Activated naive CD8-positive, alpha-beta T cell treated with anti-CD3 and anti-CD28 coated beads, Interleukin-2, amount 10 ng/mL, durations not matched to agents 7 days and 5 days (primary cell): ENCODE measurements at regions not wholly inside any gene's neighbourhood (a gene's known extent, or its start where the extent isn't known, plus 50 kb on each side); places are given as distances from the start of the nearest gene placed in this dataset.

Experiments used
- ATAC-seq: fragments of 150-1000 bp; cut with Tn5 transposase; one replicate; pipeline ENCODE4 v1.10.0; 2021; ENCODE audit warnings: low read depth, moderate library complexity
- POLR2A ChIA-PET: fragments of 350-600 bp; sonication (Branson Sonifier 250); formaldehyde crosslinking; loops from one replicate; lab custom pipeline; 2021; ENCODE audit warnings: antibody characterized with exemption; lab: Charles Lee
- DNase-seq: peaks from one replicate; pipeline ENCODE4 v3.0.0; 2021
- H3K27ac Mint-ChIP-seq: one replicate; pipeline ENCODE4 v1.8.0; 2022; ENCODE audit warnings: mild to moderate bottlenecking, mixed read lengths
- H3K27me3 Mint-ChIP-seq: one replicate; pipeline ENCODE4 v1.8.0; 2022; ENCODE audit warnings: mild to moderate bottlenecking, moderate library complexity, mixed read lengths
- H3K36me3 Mint-ChIP-seq: one replicate; pipeline ENCODE4 v1.8.0; 2021; ENCODE audit warnings: mild to moderate bottlenecking, mixed read lengths
- H3K4me1 Mint-ChIP-seq: one replicate; pipeline ENCODE4 v1.8.0; 2021; ENCODE audit warnings: mixed read lengths
- H3K4me3 Mint-ChIP-seq: one replicate; pipeline ENCODE4 v1.8.0; 2022; ENCODE audit warnings: mild to moderate bottlenecking, moderate library complexity, mixed read lengths
- H3K9me3 Mint-ChIP-seq: one replicate; pipeline ENCODE4 v1.8.0; 2021; ENCODE audit warnings: mixed read lengths

- POLR2A ChIA-PET = no interaction called here
- Mint-ChIP-seq H3K4me1 (no peaks in the 10 kb centered on the region), H3K27me3 (peaks cover 15% of the 10 kb centered on the region), H3K27ac (no peak overlapping the region), H3K9me3 (peaks cover 7% of the 10 kb centered on the region), H3K36me3 (peaks cover 3% of the 10 kb centered on the region), H3K4me3 (no peak overlapping the region)
- DNase-seq (no peak), ATAC-seq (no peak)
Observed at GRCh38 chr10:61302124-61302523, 151.1 kb downstream of the TMEM26 start.

DNA sequence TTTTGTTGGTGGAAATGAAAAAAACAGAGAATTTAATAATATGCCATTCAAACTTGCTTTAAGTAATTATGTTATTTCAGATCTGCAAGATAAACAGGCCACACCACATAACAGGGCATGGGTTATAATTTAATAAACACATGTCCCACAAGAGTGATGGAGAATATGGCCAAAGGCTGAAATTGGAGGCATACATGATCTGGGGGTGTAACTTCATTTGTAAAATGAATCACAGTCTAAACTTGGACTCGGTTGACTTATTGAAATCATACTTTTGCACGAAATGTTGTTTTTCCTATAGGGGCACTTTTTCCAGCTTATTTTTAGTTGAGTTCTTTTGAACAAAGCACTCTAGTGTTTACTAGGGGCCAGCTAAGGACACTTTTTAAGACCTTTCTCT is 151.6 kb downstream of the TMEM26 start:
- ATAC-seq = no peak
- H3K27me3 Mint-ChIP-seq = peaks cover 13% of the 10 kb centered on the region
- DNase-seq = no peak
- POLR2A ChIA-PET = no interaction called here
- no peak overlapping the region for H3K27ac Mint-ChIP-seq
- H3K4me1 Mint-ChIP-seq = no peaks in the 10 kb centered on the region
- H3K36me3 Mint-ChIP-seq = peaks cover 3% of the 10 kb centered on the region
- H3K4me3 Mint-ChIP-seq = no peak overlapping the region
- peaks cover 7% of the 10 kb centered on the region for H3K9me3 Mint-ChIP-seq

DNA sequence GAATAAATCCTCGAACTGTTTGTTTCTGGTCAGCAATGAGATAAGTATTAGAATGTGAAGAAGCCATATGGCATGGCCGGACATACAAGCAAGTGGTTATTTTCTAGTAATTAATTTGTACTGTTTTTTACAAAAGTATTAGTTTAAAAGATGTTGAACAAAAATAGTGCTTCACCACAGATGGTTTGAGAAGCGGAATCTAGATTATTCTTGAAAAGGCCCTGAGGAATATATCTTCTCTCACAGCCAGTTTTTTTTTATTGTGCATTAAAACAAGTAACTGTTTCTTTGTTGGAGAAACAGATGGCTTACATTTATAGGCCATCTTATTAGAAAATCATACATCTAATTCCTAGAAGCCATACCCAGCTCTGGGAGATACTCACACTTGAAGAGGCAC is 153.3 kb downstream of the TMEM26 start:
- ATAC-seq = no peak
- no peak overlapping the region for H3K4me3 Mint-ChIP-seq
- no peaks in the 10 kb centered on the region for H3K4me1 Mint-ChIP-seq
- POLR2A ChIA-PET = no interaction called here
- DNase-seq = no peak
- H3K27ac Mint-ChIP-seq = no peak overlapping the region
- peaks cover 3% of the 10 kb centered on the region for H3K36me3 Mint-ChIP-seq
- H3K27me3 Mint-ChIP-seq = peaks cover 11% of the 10 kb centered on the region
- H3K9me3 Mint-ChIP-seq = peaks cover 7% of the 10 kb centered on the region

GRCh38 chr10:61299156-61299555 is 154.0 kb downstream of the TMEM26 start:
- H3K4me3 Mint-ChIP-seq = no peak overlapping the region
- POLR2A ChIA-PET = no interaction called here
- H3K4me1 Mint-ChIP-seq = no peaks in the 10 kb centered on the region
- DNase-seq (no peak), ATAC-seq (no peak)
- H3K9me3 Mint-ChIP-seq = peaks cover 7% of the 10 kb centered on the region
- H3K27me3 Mint-ChIP-seq = peaks cover 11% of the 10 kb centered on the region
- peaks cover 3% of the 10 kb centered on the region for H3K36me3 Mint-ChIP-seq
- H3K27ac Mint-ChIP-seq = no peak overlapping the region

DNA sequence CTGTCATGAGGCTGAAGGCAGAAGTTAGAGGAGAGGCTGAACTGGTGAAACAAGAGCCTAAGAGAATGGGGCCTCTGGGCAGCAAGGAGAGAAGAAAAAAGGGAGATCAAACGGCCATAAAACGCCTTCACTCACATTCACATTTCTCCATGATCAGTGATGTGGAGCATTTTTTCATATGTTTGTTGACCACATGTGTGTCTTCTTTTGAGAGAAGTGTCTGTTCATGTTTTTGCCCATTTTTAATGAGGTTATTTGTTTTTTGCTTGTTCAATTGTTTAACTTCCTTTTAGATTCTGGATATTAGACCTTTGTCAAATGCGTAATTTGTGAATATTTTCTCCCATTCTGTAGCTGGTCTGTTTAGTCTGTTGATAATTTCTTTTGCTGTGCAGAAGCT is 155.0 kb downstream of the TMEM26 start:
- H3K4me3 Mint-ChIP-seq = no peak overlapping the region
- peaks cover 3% of the 10 kb centered on the region for H3K36me3 Mint-ChIP-seq
- peaks cover 9% of the 10 kb centered on the region for H3K27me3 Mint-ChIP-seq
- ATAC-seq = no peak
- peaks cover 7% of the 10 kb centered on the region for H3K9me3 Mint-ChIP-seq
- no peak for DNase-seq
- POLR2A ChIA-PET = no interaction called here
- H3K27ac Mint-ChIP-seq = no peak overlapping the region
- no peaks in the 10 kb centered on the region for H3K4me1 Mint-ChIP-seq

DNA sequence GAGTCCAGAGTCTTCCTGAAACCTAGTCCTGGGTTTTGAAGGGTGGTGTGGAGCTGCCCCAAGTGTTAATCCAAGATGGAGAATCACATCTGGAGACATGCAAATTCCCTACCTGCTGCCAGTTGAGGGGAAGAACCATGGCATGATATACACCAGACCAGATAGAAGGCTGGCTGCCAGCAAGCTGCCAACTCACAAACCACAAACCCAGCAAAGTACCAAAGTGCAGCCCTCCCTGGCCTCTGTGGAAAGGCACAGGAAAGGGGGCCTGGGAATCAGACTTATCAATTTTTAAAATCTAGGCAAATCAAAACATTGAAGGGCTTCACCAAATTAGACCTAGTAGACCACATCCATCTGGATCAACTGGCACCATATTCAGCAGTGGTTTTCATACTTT is 157.0 kb downstream of the TMEM26 start:
- H3K4me1 Mint-ChIP-seq = no peaks in the 10 kb centered on the region
- peaks cover 12% of the 10 kb centered on the region for H3K27me3 Mint-ChIP-seq
- no peak overlapping the region for H3K4me3 Mint-ChIP-seq
- peaks cover 3% of the 10 kb centered on the region for H3K36me3 Mint-ChIP-seq
- H3K9me3 Mint-ChIP-seq = peaks cover 7% of the 10 kb centered on the region
- no peak overlapping the region for H3K27ac Mint-ChIP-seq
- POLR2A ChIA-PET = no interaction called here
- no peak for DNase-seq
- ATAC-seq = no peak

DNA sequence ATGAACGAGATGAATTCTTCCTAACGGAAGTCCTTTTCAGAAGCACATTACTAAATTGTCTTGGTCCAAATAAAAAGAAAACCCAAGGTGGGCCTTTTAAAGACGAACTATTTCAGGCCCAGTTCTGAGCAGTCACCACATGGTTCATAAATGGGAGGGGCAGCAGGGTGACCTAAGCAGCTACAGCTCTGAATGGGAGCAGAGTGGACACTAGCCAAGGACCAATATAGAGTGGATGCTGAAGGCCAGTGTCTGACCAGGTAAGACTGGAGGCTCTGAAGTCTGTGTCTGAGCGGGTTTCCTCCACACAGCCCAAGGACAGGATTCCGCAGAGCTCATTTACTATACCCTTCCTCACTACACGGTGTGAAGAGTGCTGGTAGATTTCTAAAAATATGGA is 159.1 kb downstream of the TMEM26 start:
- no peak overlapping the region for H3K4me3 Mint-ChIP-seq
- no peak overlapping the region for H3K27ac Mint-ChIP-seq
- peaks cover 13% of the 10 kb centered on the region for H3K9me3 Mint-ChIP-seq
- no peak for DNase-seq
- no peaks in the 10 kb centered on the region for H3K4me1 Mint-ChIP-seq
- ATAC-seq = no peak
- H3K27me3 Mint-ChIP-seq = peaks cover 14% of the 10 kb centered on the region
- peaks cover 9% of the 10 kb centered on the region for H3K36me3 Mint-ChIP-seq
- POLR2A ChIA-PET = no interaction called here

GRCh38 chr10:61289813-61290212 is 163.4 kb downstream of the TMEM26 start:
- POLR2A ChIA-PET = no interaction called here
- Mint-ChIP-seq H3K9me3 (peaks cover 16% of the 10 kb centered on the region), H3K27ac (no peak overlapping the region), H3K27me3 (peaks cover 12% of the 10 kb centered on the region), H3K4me3 (no peak overlapping the region), H3K4me1 (peaks cover 16% of the 10 kb centered on the region), H3K36me3 (peaks cover 16% of the 10 kb centered on the region)
- DNase-seq (no peak), ATAC-seq (no peak)

- H3K27ac Mint-ChIP-seq = peak overlapping the region; percentile 50
Observed at GRCh38 chr10:61286686-61287085, 166.5 kb downstream of the TMEM26 start.

DNA sequence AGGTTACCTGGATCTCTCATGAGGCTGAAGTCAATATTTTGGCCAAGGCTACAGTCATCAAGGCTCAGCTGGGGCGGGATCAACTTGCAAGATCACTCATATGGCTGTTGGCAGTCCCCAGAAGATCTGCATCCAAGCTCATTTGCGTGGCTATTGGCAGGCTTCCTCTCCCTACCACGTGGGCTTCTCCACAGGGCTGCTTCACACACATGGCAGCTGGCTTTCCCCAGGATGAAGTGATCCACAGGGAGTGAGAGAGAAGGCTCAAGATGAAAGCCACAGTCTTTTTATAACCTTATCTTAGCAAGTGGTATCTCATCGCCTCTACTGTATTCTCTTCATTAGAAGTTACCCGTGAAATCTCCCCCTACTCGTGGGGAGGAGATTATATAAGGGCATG is 167.4 kb downstream of the TMEM26 start:
- DNase-seq = no peak
- H3K9me3 Mint-ChIP-seq = peaks cover 16% of the 10 kb centered on the region

More at GRCh38 chr10:61286686-61287085, 166.5 kb downstream of the TMEM26 start:
- POLR2A ChIA-PET = interaction anchor here (0.8 kb wide), 1 partner anchor 509 kb away, joined by 3 read pairs; the partner anchor contains the start of gene CDK1
- peak; percentile 97 for ATAC-seq
- Mint-ChIP-seq H3K4me1 (peaks cover 21% of the 10 kb centered on the region), H3K4me3 (peak overlapping the region; percentile 46), H3K36me3 (peaks cover 16% of the 10 kb centered on the region), H3K9me3 (peaks cover 16% of the 10 kb centered on the region), H3K27me3 (peaks cover 17% of the 10 kb centered on the region)
- no peak for DNase-seq

DNA sequence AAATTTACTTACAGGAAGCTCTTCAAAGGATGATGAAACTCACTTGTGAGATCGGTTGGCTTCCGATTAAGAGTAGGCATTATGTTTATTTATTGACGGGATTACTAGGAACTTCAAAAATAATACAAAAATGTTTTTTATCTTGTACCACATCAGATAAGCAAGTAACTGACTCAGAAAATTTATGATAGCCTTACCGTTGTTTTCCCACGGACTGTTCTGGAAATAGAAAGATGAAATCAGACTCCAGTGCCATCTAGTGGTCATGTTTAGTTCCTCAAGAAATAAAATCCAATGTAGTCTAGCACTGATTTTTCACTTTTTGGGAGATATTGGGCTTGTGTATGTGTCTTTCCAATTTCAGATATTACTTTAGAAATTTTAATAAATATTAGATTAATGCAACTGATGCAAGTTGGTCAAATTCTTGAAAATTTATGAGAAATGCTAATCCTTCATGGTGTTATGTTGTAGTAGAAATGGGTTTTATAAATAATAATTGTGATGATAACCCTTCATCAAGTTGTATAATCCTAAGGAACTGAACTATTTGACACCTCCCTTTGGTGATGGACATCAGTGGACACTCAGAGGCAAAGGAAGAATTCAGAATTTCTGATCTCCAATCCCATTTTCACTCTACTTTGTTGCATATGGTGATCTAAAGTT is 168.8 kb downstream of the TMEM26 start:
- POLR2A ChIA-PET = no interaction called here
- H3K4me3 Mint-ChIP-seq = peak overlapping the region; percentile 5
- H3K4me1 Mint-ChIP-seq = peaks cover 21% of the 10 kb centered on the region
- H3K27me3 Mint-ChIP-seq = peaks cover 20% of the 10 kb centered on the region
- H3K27ac Mint-ChIP-seq = no peak overlapping the region
- no peak for DNase-seq
- no peak for ATAC-seq
- H3K9me3 Mint-ChIP-seq = peaks cover 8% of the 10 kb centered on the region
- H3K36me3 Mint-ChIP-seq = peaks cover 10% of the 10 kb centered on the region

More for the DNA sequence above, 167.4 kb downstream of the TMEM26 start:
- Mint-ChIP-seq H3K4me3 (no peak overlapping the region), H3K27ac (no peak overlapping the region), H3K27me3 (peaks cover 18% of the 10 kb centered on the region), H3K4me1 (peaks cover 21% of the 10 kb centered on the region), H3K36me3 (peaks cover 16% of the 10 kb centered on the region)
- ATAC-seq = no peak
- POLR2A ChIA-PET = interaction anchor here (0.5 kb wide), 1 partner anchor 1786 kb away, joined by 4 read pairs; no protein-coding TSS in a partner anchor

GRCh38 chr10:61283481-61284221 is 169.5 kb downstream of the TMEM26 start:
- Mint-ChIP-seq H3K27me3 (peaks cover 22% of the 10 kb centered on the region), H3K4me3 (no peak overlapping the region), H3K4me1 (peaks cover 21% of the 10 kb centered on the region), H3K9me3 (peaks cover 6% of the 10 kb centered on the region), H3K36me3 (peaks cover 8% of the 10 kb centered on the region), H3K27ac (no peak overlapping the region)
- POLR2A ChIA-PET = no interaction called here
- no peak for DNase-seq
- ATAC-seq = no peak

DNA sequence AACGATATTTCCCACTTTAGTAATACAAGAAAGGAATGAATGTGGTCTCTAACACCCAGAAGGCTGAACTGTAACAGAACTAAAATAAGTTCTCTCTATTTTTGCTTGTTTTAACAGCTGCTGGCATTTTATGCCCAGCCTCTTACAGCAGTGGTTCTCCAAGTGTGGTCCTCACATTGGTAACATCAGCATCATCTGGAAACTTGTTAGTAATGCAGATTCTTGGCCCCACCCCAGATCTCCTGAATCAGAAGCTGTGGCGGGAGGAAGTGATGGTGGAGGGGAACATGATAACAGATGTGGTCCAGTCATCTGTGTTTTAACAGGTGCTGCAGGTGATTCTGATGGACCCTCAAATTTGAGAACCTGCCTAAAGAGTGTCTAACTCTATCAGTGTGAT is 170.1 kb downstream of the TMEM26 start:
- Mint-ChIP-seq H3K4me3 (no peak overlapping the region), H3K9me3 (peaks cover 6% of the 10 kb centered on the region), H3K27ac (no peak overlapping the region), H3K36me3 (peaks cover 5% of the 10 kb centered on the region), H3K4me1 (peaks cover 19% of the 10 kb centered on the region), H3K27me3 (peaks cover 22% of the 10 kb centered on the region)
- DNase-seq = no peak
- POLR2A ChIA-PET = no interaction called here
- ATAC-seq = no peak

GRCh38 chr10:61280303-61280702 is 172.9 kb downstream of the TMEM26 start:
- POLR2A ChIA-PET = no interaction called here
- DNase-seq (no peak), ATAC-seq (no peak)
- Mint-ChIP-seq H3K27ac (no peak overlapping the region), H3K9me3 (peaks cover 1% of the 10 kb centered on the region), H3K36me3 (no peaks in the 10 kb centered on the region), H3K4me3 (no peak overlapping the region), H3K27me3 (peaks cover 30% of the 10 kb centered on the region), H3K4me1 (peaks cover 4% of the 10 kb centered on the region)
